ENCODE measurements at regions not wholly inside any gene's neighbourhood (a gene's known extent, or its start where the extent isn't known, plus 50 kb on each side); places are given as distances from the start of the nearest gene placed in this dataset.
A peak's percentile ranks its signal among the peaks of the same experiment; 100 is the strongest.

DNA sequence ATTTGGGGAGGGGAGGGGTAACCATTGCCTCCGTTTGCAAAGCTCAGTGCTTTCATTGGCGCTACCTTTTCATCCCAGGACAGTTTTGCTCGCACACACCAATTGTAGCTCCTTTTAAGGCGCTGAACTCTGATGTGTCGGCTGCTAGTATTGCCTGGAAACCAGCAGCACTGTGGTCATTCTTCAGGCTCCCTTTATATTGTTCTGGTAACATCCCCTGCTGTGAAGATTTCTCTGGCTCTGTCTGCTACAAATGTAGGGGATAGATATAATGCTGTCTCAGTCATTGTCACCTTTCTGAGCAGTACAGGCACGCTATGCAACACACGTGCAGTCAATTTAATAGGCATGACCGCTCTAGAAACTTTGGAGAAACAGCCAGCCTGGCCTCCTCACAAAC lies 172.9 kb upstream of the SASH1 start:
- TF ChIP-seq CTCF (IDR thresholded peaks at IDR 0.05; ENCODE audit: insufficient read depth, low read depth, low read length, missing control alignments) = no peak
- H3K4me3 ChIP-seq (ENCODE audit: low read length) = no peak overlapping the region
- no peak for DNase-seq (ENCODE audit: low read depth)

- no peak for TF ChIP-seq CTCF (IDR thresholded peaks at IDR 0.05; ENCODE audit: insufficient read depth, low read depth, low read length, missing control alignments)
- DNase-seq (ENCODE audit: low read depth) = no peak
Measured at GRCh38 chr6:148170286-148170685, 172.4 kb upstream of the SASH1 start.

DNA sequence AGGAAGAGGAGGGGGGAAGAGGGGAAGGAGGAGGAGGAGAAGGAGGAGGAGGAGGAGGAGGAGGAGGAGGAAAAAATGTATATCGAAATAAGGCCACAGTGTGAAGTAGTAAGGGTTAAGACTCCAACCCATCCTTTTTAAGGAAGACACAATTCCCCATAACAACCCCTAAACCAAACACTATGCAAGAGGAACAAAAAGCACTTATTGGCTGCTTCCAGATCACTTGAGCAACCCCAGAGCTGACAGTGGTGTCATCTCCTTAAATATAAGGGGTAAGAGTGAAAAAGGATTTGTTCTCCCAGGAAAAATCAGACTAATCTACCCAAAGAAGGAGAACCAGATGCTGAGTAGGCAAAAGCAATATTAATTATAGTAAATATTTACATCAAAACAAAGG lies 169.1 kb upstream of the SASH1 start:
- no peak for TF ChIP-seq CTCF (IDR thresholded peaks at IDR 0.05; ENCODE audit: insufficient read depth, low read depth, low read length, missing control alignments)
- H3K4me3 ChIP-seq (ENCODE audit: low read length) = no peak overlapping the region
- DNase-seq (ENCODE audit: low read depth) = no peak

More at GRCh38 chr6:148170286-148170685, 172.4 kb upstream of the SASH1 start:
- no peak overlapping the region for H3K4me3 ChIP-seq (ENCODE audit: low read length)

- no peak for TF ChIP-seq CTCF (IDR thresholded peaks at IDR 0.05; ENCODE audit: insufficient read depth, low read depth, low read length, missing control alignments)
- DNase-seq (ENCODE audit: low read depth) = peak; percentile 55
- H3K4me3 ChIP-seq (ENCODE audit: low read length) = no peak overlapping the region
Measured at GRCh38 chr6:148175550-148176188, 167.0 kb upstream of the SASH1 start.

- TF ChIP-seq CTCF (IDR thresholded peaks at IDR 0.05; ENCODE audit: insufficient read depth, low read depth, low read length, missing control alignments) = peak; percentile 80
- H3K4me3 ChIP-seq (ENCODE audit: low read length) = no peak overlapping the region
- peak; percentile 66 for DNase-seq (ENCODE audit: low read depth)
Measured at GRCh38 chr6:148177589-148178233, 164.9 kb upstream of the SASH1 start.

DNA sequence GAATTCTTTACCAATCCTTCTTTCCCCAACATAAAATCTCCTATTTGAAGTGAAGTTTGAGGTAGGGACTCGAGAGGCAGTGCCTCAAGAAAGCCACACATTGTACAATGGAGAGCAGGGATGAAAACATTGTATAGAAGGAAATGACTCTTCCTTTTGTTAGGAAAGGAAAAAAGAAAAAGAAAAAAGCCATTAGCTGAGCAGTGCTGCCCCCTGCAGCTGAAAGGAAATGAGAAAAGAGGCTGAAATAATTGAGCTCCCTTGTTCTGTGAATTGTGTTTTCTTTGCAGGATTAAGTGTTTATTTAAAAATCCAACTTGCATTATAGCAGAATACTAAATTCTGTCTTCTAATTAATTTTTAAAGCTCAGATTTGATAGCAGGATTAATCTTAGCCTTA lies 162.9 kb upstream of the SASH1 start:
- peak; percentile 32 for DNase-seq (ENCODE audit: low read depth)
- peak; percentile 68 for TF ChIP-seq CTCF (IDR thresholded peaks at IDR 0.05; ENCODE audit: insufficient read depth, low read depth, low read length, missing control alignments)
- no peak overlapping the region for H3K4me3 ChIP-seq (ENCODE audit: low read length)

DNA sequence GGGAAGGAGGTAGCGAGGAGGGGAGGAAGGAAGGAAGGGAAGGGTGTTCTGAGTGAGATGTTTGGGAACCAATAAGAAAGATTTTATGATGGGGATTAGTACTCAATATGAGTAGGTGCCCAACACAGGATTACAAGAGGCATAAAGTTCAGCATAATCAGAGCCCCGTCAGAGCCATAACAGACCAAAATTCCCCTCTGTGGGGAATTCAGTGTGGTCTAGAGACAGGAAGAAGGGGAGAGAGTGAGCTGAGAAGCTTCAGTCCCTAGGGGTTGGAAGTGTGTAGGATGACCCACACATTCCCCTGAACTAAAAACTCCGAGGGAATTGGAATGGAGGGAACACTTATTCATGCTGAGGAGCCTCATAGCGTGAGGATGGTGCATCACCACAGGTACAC lies 160.3 kb upstream of the SASH1 start:
- no peak for TF ChIP-seq CTCF (IDR thresholded peaks at IDR 0.05; ENCODE audit: insufficient read depth, low read depth, low read length, missing control alignments)
- DNase-seq (ENCODE audit: low read depth) = no peak

More for the DNA sequence above, 160.3 kb upstream of the SASH1 start:
- H3K4me3 ChIP-seq (ENCODE audit: low read length) = no peak overlapping the region
